SIG-M5 treated with dmso at 0.1 percent for 504 hours (cell line): ENCODE measurements at regions not wholly inside any gene's neighbourhood (a gene's known extent, or its start where the extent isn't known, plus 50 kb on each side); places are given as distances from the start of the nearest gene placed in this dataset.

Experiments used
- DNase-seq: peaks from one replicate; lab custom pipeline; 2025; ENCODE audit not compliant: unreplicated experiment; lab: John Stamatoyannopoulos, UW

- no peak for DNase-seq
These were observed 128.1 kb downstream of the TEX29 start for GRCh38 chr13:111448504-111448903.

- DNase-seq, result no peak
These were observed 128.6 kb downstream of the TEX29 start for GRCh38 chr13:111449041-111449440.

GRCh38 chr13:111451402-111451801, 131.0 kb downstream of the TEX29 start:
- DNase-seq, result no peak

GRCh38 chr13:111456452-111457230, 136.2 kb downstream of the TEX29 start:
- DNase-seq, result no peak

- DNase-seq, result no peak
These were observed 137.6 kb downstream of the TEX29 start for GRCh38 chr13:111458001-111458531.

- no peak for DNase-seq
These were observed 138.3 kb downstream of the TEX29 start for GRCh38 chr13:111458739-111459138.

- no peak for DNase-seq
These were observed 139.5 kb downstream of the TEX29 start for GRCh38 chr13:111459803-111460547.

- DNase-seq, result peak; percentile 3
These were observed 140.4 kb downstream of the TEX29 start for GRCh38 chr13:111460548-111461444.

GRCh38 chr13:111461445-111462149, 141.2 kb downstream of the TEX29 start:
- DNase-seq, result no peak

GRCh38 chr13:111462221-111462764, 141.9 kb downstream of the TEX29 start:
- DNase-seq, result no peak

- no peak for DNase-seq
These were observed 142.5 kb downstream of the TEX29 start for GRCh38 chr13:111462944-111463343.

- DNase-seq, result no peak
These were observed 146.9 kb downstream of the TEX29 start for GRCh38 chr13:111467111-111467890.

GRCh38 chr13:111468037-111468959, 147.9 kb downstream of the TEX29 start:
- no peak for DNase-seq

- DNase-seq, result no peak
These were observed 149.0 kb downstream of the TEX29 start for GRCh38 chr13:111469450-111469849.

- DNase-seq, result no peak
These were observed 149.6 kb downstream of the TEX29 start for GRCh38 chr13:111469916-111470506.

GRCh38 chr13:111470933-111471332, 150.5 kb downstream of the TEX29 start:
- DNase-seq, result no peak

GRCh38 chr13:111472083-111472482, 151.6 kb downstream of the TEX29 start:
- no peak for DNase-seq
